HG02610 (cell line): ENCODE measurements at regions not wholly inside any gene's neighbourhood (a gene's known extent, or its start where the extent isn't known, plus 50 kb on each side); places are given as distances from the start of the nearest gene placed in this dataset.

Experiments
- ATAC-seq: cut with Tn5 transposase; IDR thresholded peaks from one replicate; pipeline ENCODE4 v1.9.1; 2021; ENCODE audit warnings: mild to moderate bottlenecking, moderate library complexity; ENCODE audit not compliant: unreplicated experiment

GRCh38 chr9:108526518-108526917 is 329.3 kb downstream of the ACTL7B start:
- no peak for ATAC-seq

- ATAC-seq, result no peak
Observed at GRCh38 chr9:108525186-108525585, 330.6 kb downstream of the ACTL7B start.

- no peak for ATAC-seq
Observed at GRCh38 chr9:108521063-108521590, 334.7 kb downstream of the ACTL7B start.

GRCh38 chr9:108519437-108519836 is 336.3 kb downstream of the ACTL7B start:
- ATAC-seq, result no peak

- ATAC-seq, result no peak
Observed at GRCh38 chr9:108517651-108518365, 338.0 kb downstream of the ACTL7B start.

GRCh38 chr9:108516391-108516790 is 339.4 kb downstream of the ACTL7B start:
- no peak for ATAC-seq

- no peak for ATAC-seq
Observed at GRCh38 chr9:108515856-108516255, 339.9 kb downstream of the ACTL7B start.

GRCh38 chr9:108512426-108513173 is 343.2 kb downstream of the ACTL7B start:
- no peak for ATAC-seq

- no peak for ATAC-seq
Observed at GRCh38 chr9:108511307-108511706, 344.5 kb downstream of the ACTL7B start.

GRCh38 chr9:108496846-108497245 is 358.9 kb downstream of the ACTL7B start:
- no peak for ATAC-seq

- ATAC-seq, result no peak
Observed at GRCh38 chr9:108489567-108489966, 366.2 kb downstream of the ACTL7B start.

- no peak for ATAC-seq
Observed at GRCh38 chr9:108486831-108487230, 369.0 kb downstream of the ACTL7B start.

- ATAC-seq, result no peak
Observed at GRCh38 chr9:108484468-108484867, 371.3 kb downstream of the ACTL7B start.

- no peak for ATAC-seq
Observed at GRCh38 chr9:108483676-108484075, 372.1 kb downstream of the ACTL7B start.

GRCh38 chr9:108479989-108480652 is 375.7 kb downstream of the ACTL7B start:
- no peak for ATAC-seq

- peak; percentile 93 for ATAC-seq
Observed at GRCh38 chr9:108478431-108479332, 377.1 kb downstream of the ACTL7B start.

GRCh38 chr9:108477529-108478006 is 378.2 kb downstream of the ACTL7B start:
- ATAC-seq, result no peak

GRCh38 chr9:108476574-108476973 is 379.2 kb downstream of the ACTL7B start:
- no peak for ATAC-seq

GRCh38 chr9:108475813-108476212 is 380.0 kb downstream of the ACTL7B start:
- no peak for ATAC-seq

- no peak for ATAC-seq
Observed at GRCh38 chr9:108474356-108474755, 381.4 kb downstream of the ACTL7B start.
